ENCODE measurements at regions not wholly inside any gene's neighbourhood (a gene's known extent, or its start where the extent isn't known, plus 50 kb on each side); places are given as distances from the start of the nearest gene placed in this dataset.
"Not testable (repeated sequence)": the region's sequence is repeated elsewhere in the genome, so short reads cannot be mapped to it uniquely, and the experiment has no call there.

- 95 to 96% methylated on average over 3 of the region's 3 CpGs for WGBS, 2 donors
- H3K4me3 ChIP-seq; H3K9ac ChIP-seq (ENCODE audit: insufficient read depth in 1 of 2, low read length in 2 of 2); H3K27ac ChIP-seq (ENCODE audit: low read depth in 1 of 2, low read length in 1 of 2); H3K27me3 ChIP-seq (ENCODE audit: control insufficient read depth in 3 of 3, insufficient read depth in 3 of 3, low read length in 2 of 3); H3K4me1 ChIP-seq (ENCODE audit: control insufficient read depth in 5 of 5, insufficient read depth in 5 of 5, low read length in 5 of 5); DNase-seq; ATAC-seq (ENCODE audit: insufficient read depth, low FRiP score); H3K36me3 ChIP-seq (ENCODE audit: control insufficient read depth in 4 of 4, insufficient read depth in 4 of 4, low read length in 4 of 4); H3K9me3 ChIP-seq (ENCODE audit: control insufficient read depth in 4 of 4, insufficient read depth in 3 of 4, low read length in 3 of 4): not testable (repeated sequence)
Measured at GRCh38 chr2:87417742-87418567, 329.9 kb upstream of the PLGLB2 start.

- H3K9me3 ChIP-seq (ENCODE audit: control insufficient read depth in 4 of 4, insufficient read depth in 3 of 4, low read length in 3 of 4); ATAC-seq (ENCODE audit: insufficient read depth, low FRiP score); H3K4me3 ChIP-seq; DNase-seq; H3K9ac ChIP-seq (ENCODE audit: insufficient read depth in 1 of 2, low read length in 2 of 2); H3K27ac ChIP-seq (ENCODE audit: low read depth in 1 of 2, low read length in 1 of 2); H3K36me3 ChIP-seq (ENCODE audit: control insufficient read depth in 4 of 4, insufficient read depth in 4 of 4, low read length in 4 of 4); H3K4me1 ChIP-seq (ENCODE audit: control insufficient read depth in 5 of 5, insufficient read depth in 5 of 5, low read length in 5 of 5); H3K27me3 ChIP-seq (ENCODE audit: control insufficient read depth in 3 of 3, insufficient read depth in 3 of 3, low read length in 2 of 3): not testable (repeated sequence)
- 83 to 85% methylated on average over 4 to 6 of the region's 9 CpGs for WGBS, 2 donors
Measured at GRCh38 chr2:87418823-87419822, 328.8 kb upstream of the PLGLB2 start.

GRCh38 chr2:87419980-87420379 is 327.9 kb upstream of the PLGLB2 start:
- ATAC-seq (ENCODE audit: insufficient read depth, low FRiP score); H3K4me1 ChIP-seq (ENCODE audit: control insufficient read depth in 5 of 5, insufficient read depth in 5 of 5, low read length in 5 of 5); H3K27me3 ChIP-seq (ENCODE audit: control insufficient read depth in 3 of 3, insufficient read depth in 3 of 3, low read length in 2 of 3); H3K27ac ChIP-seq (ENCODE audit: low read depth in 1 of 2, low read length in 1 of 2); H3K4me3 ChIP-seq; H3K36me3 ChIP-seq (ENCODE audit: control insufficient read depth in 4 of 4, insufficient read depth in 4 of 4, low read length in 4 of 4); DNase-seq; H3K9me3 ChIP-seq (ENCODE audit: control insufficient read depth in 4 of 4, insufficient read depth in 3 of 4, low read length in 3 of 4); H3K9ac ChIP-seq (ENCODE audit: insufficient read depth in 1 of 2, low read length in 2 of 2): not testable (repeated sequence)
- 77 to 100% methylated on average over 1 to 2 of the region's 5 CpGs for WGBS, 2 donors

GRCh38 chr2:87420954-87421353 is 326.9 kb upstream of the PLGLB2 start:
- whole genome bisulfite sequencing, 2 donors: 95 to 97% methylated on average over 4 of the region's 4 CpGs
- H3K4me3 ChIP-seq; H3K9ac ChIP-seq (ENCODE audit: insufficient read depth in 1 of 2, low read length in 2 of 2); ATAC-seq (ENCODE audit: insufficient read depth, low FRiP score); H3K4me1 ChIP-seq (ENCODE audit: control insufficient read depth in 5 of 5, insufficient read depth in 5 of 5, low read length in 5 of 5); H3K9me3 ChIP-seq (ENCODE audit: control insufficient read depth in 4 of 4, insufficient read depth in 3 of 4, low read length in 3 of 4); H3K27ac ChIP-seq (ENCODE audit: low read depth in 1 of 2, low read length in 1 of 2); DNase-seq; H3K27me3 ChIP-seq (ENCODE audit: control insufficient read depth in 3 of 3, insufficient read depth in 3 of 3, low read length in 2 of 3); H3K36me3 ChIP-seq (ENCODE audit: control insufficient read depth in 4 of 4, insufficient read depth in 4 of 4, low read length in 4 of 4): not testable (repeated sequence)

- not testable (repeated sequence) for DNase-seq; H3K27ac ChIP-seq (ENCODE audit: low read depth in 1 of 2, low read length in 1 of 2); H3K4me1 ChIP-seq (ENCODE audit: control insufficient read depth in 5 of 5, insufficient read depth in 5 of 5, low read length in 5 of 5); H3K36me3 ChIP-seq (ENCODE audit: control insufficient read depth in 4 of 4, insufficient read depth in 4 of 4, low read length in 4 of 4); H3K9ac ChIP-seq (ENCODE audit: insufficient read depth in 1 of 2, low read length in 2 of 2); H3K9me3 ChIP-seq (ENCODE audit: control insufficient read depth in 4 of 4, insufficient read depth in 3 of 4, low read length in 3 of 4); H3K27me3 ChIP-seq (ENCODE audit: control insufficient read depth in 3 of 3, insufficient read depth in 3 of 3, low read length in 2 of 3); H3K4me3 ChIP-seq; ATAC-seq (ENCODE audit: insufficient read depth, low FRiP score)
- 87 to 93% methylated on average over 5 to 6 of the region's 7 CpGs for WGBS, 2 donors
Measured at GRCh38 chr2:87423796-87424762, 323.8 kb upstream of the PLGLB2 start.

- H3K9me3 ChIP-seq (ENCODE audit: control insufficient read depth in 4 of 4, insufficient read depth in 3 of 4, low read length in 3 of 4); ATAC-seq (ENCODE audit: insufficient read depth, low FRiP score); DNase-seq; H3K4me1 ChIP-seq (ENCODE audit: control insufficient read depth in 5 of 5, insufficient read depth in 5 of 5, low read length in 5 of 5); H3K27ac ChIP-seq (ENCODE audit: low read depth in 1 of 2, low read length in 1 of 2); H3K27me3 ChIP-seq (ENCODE audit: control insufficient read depth in 3 of 3, insufficient read depth in 3 of 3, low read length in 2 of 3); H3K4me3 ChIP-seq; H3K9ac ChIP-seq (ENCODE audit: insufficient read depth in 1 of 2, low read length in 2 of 2); H3K36me3 ChIP-seq (ENCODE audit: control insufficient read depth in 4 of 4, insufficient read depth in 4 of 4, low read length in 4 of 4): not testable (repeated sequence)
- WGBS, 2 donors: no CpG with 5 or more reads among the region's 1 CpG
Measured at GRCh38 chr2:87424763-87425154, 323.1 kb upstream of the PLGLB2 start.

GRCh38 chr2:87425191-87425590 is 322.7 kb upstream of the PLGLB2 start:
- H3K27ac ChIP-seq (ENCODE audit: low read depth in 1 of 2, low read length in 1 of 2); H3K9me3 ChIP-seq (ENCODE audit: control insufficient read depth in 4 of 4, insufficient read depth in 3 of 4, low read length in 3 of 4); H3K9ac ChIP-seq (ENCODE audit: insufficient read depth in 1 of 2, low read length in 2 of 2); ATAC-seq (ENCODE audit: insufficient read depth, low FRiP score); H3K36me3 ChIP-seq (ENCODE audit: control insufficient read depth in 4 of 4, insufficient read depth in 4 of 4, low read length in 4 of 4); H3K4me3 ChIP-seq; H3K4me1 ChIP-seq (ENCODE audit: control insufficient read depth in 5 of 5, insufficient read depth in 5 of 5, low read length in 5 of 5); H3K27me3 ChIP-seq (ENCODE audit: control insufficient read depth in 3 of 3, insufficient read depth in 3 of 3, low read length in 2 of 3); DNase-seq: not testable (repeated sequence)
- 64 to 78% methylated on average over 1 to 3 of the region's 3 CpGs for WGBS, 2 donors

Data from lung (tissue), 9 donors.